Hepatocyte (in vitro differentiated cells): ENCODE measurements at regions not wholly inside any gene's neighbourhood (a gene's known extent, or its start where the extent isn't known, plus 50 kb on each side); places are given as distances from the start of the nearest gene placed in this dataset.

ENCODE experiments used
- DNase-seq: peaks from one replicate; pipeline ENCODE4 v3.0.0-alpha.2; 2016; ENCODE audit warnings: low spot score
- H2AFZ ChIP-seq: fragments of 200-600 bp; sonication (generic); 2 replicates; pipeline ENCODE4 v1.6.0; 2016; ENCODE audit warnings: antibody characterized with exemption, mild to moderate bottlenecking
- H3K27ac ChIP-seq: fragments of 200-600 bp; sonication (generic); 2 replicates; pipeline ENCODE4 v1.5.1; 2016; ENCODE audit warnings: mild to moderate bottlenecking
- H3K27me3 ChIP-seq: fragments of 200-600 bp; sonication (generic); 2 replicates; pipeline ENCODE4 v1.6.1; 2016
- H3K36me3 ChIP-seq: fragments of 200-600 bp; sonication (generic); replicated peaks from 2 replicates; pipeline ENCODE4 v1.5.1; 2016; ENCODE audit warnings: low read depth; ENCODE audit not compliant: insufficient read depth
- H3K4me1 ChIP-seq: fragments of 200-600 bp; sonication (generic); 2 replicates; pipeline ENCODE4 v1.5.1; 2016; ENCODE audit warnings: mild to moderate bottlenecking, moderate library complexity; ENCODE audit not compliant: insufficient read depth
- H3K4me2 ChIP-seq: fragments of 200-600 bp; sonication (generic); 2 replicates; pipeline ENCODE4 v1.6.0; 2016
- H3K4me3 ChIP-seq: fragments of 200-600 bp; sonication (generic); 2 replicates; pipeline ENCODE4 v1.5.1; 2016; ENCODE audit warnings: mild to moderate bottlenecking
- H3K79me2 ChIP-seq: fragments of 200-600 bp; sonication (generic); 2 replicates; pipeline ENCODE4 v1.6.0; 2017; ENCODE audit warnings: mild to moderate bottlenecking
- H3K9me2 ChIP-seq: fragments of 200-600 bp; sonication (generic); replicated peaks from 2 replicates; pipeline ENCODE4 v1.6.0; 2017; ENCODE audit warnings: mild to moderate bottlenecking; ENCODE audit not compliant: insufficient read depth
- H3K9me3 ChIP-seq: fragments of 200-600 bp; sonication (generic); 2 replicates; pipeline ENCODE4 v1.5.1; 2016; ENCODE audit warnings: low read depth, mild to moderate bottlenecking
- H4K20me1 ChIP-seq: fragments of 200-600 bp; sonication (generic); 2 replicates; pipeline ENCODE4 v1.6.0; 2016; ENCODE audit warnings: mild to moderate bottlenecking; ENCODE audit not compliant: insufficient read depth, poor library complexity, severe bottlenecking
- EZH2 ChIP-seq: fragments of 200-600 bp; sonication (generic); IDR thresholded peaks from 2 replicates; pipeline ENCODE4 v1.6.1; 2016; ENCODE audit warnings: antibody characterized with exemption, mild to moderate bottlenecking, borderline replicate concordance
- EZH2phosphoT487 ChIP-seq: fragments of 200-600 bp; sonication (generic); IDR thresholded peaks from one replicate; pipeline ENCODE4 v1.6.1; 2018; ENCODE audit warnings: antibody characterized with exemption, mild to moderate bottlenecking, low read depth, moderate library complexity; ENCODE audit not compliant: unreplicated experiment, severe bottlenecking
- WGBS: methylation state at CpG from one replicate; pipeline ENCODE4 v1.1.6; 2016; ENCODE audit warnings: low lambda C conversion rate; ENCODE audit errors: missing lambda C conversion rate; 5-methylcytosine and 5-hydroxymethylcytosine counted together
- TF ChIP-seq, protein P1 (sequence below): fragments of 200-600 bp; sonication (generic); IDR thresholded peaks from 2 replicates; pipeline ENCODE4 v1.5.1; 2016; ENCODE audit warnings: antibody characterized with exemption, mild to moderate bottlenecking; ENCODE audit not compliant: poor library complexity

DNA sequence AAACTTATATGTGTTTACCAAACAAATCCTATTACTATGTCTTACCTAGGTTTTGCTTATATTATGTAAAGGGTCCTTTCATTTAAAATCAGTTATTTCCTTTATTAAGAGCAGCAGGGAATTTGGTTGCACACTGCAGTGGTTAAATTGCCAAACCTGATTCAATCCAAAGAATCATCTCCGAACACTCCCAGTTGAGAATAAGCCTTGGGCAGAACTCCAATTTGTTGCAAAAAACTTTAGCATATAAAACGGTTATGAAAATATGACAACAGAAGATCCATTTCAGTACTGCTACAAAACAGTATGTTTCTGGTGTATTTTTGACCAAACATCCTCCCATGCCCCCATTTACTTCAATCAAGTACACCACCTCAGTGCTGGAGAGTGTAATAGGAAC lies 587.0 kb upstream of the GRAMD2B start:
- Histone ChIP-seq H3K9me3 (no peaks in the 10 kb centered on the region), H2AFZ (no peak overlapping the region), H3K4me1 (peaks cover 5% of the 10 kb centered on the region), H3K9me2 (no peaks in the 10 kb centered on the region), H3K27ac (no peak overlapping the region), H3K4me3 (no peak overlapping the region), H3K27me3 (no peaks in the 10 kb centered on the region), H3K36me3 (no peaks in the 10 kb centered on the region), H3K79me2 (no peaks in the 10 kb centered on the region), H3K4me2 (no peak overlapping the region), H4K20me1 (no peaks in the 10 kb centered on the region)
- TF ChIP-seq, protein P1, sequence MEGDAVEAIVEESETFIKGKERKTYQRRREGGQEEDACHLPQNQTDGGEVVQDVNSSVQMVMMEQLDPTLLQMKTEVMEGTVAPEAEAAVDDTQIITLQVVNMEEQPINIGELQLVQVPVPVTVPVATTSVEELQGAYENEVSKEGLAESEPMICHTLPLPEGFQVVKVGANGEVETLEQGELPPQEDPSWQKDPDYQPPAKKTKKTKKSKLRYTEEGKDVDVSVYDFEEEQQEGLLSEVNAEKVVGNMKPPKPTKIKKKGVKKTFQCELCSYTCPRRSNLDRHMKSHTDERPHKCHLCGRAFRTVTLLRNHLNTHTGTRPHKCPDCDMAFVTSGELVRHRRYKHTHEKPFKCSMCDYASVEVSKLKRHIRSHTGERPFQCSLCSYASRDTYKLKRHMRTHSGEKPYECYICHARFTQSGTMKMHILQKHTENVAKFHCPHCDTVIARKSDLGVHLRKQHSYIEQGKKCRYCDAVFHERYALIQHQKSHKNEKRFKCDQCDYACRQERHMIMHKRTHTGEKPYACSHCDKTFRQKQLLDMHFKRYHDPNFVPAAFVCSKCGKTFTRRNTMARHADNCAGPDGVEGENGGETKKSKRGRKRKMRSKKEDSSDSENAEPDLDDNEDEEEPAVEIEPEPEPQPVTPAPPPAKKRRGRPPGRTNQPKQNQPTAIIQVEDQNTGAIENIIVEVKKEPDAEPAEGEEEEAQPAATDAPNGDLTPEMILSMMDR = no peak
- no peak for TF ChIP-seq EZH2phosphoT487
- no peak for TF ChIP-seq EZH2
- DNase-seq = no peak
- 84% methylated on average over 2 of the region's 2 CpGs for WGBS

DNA sequence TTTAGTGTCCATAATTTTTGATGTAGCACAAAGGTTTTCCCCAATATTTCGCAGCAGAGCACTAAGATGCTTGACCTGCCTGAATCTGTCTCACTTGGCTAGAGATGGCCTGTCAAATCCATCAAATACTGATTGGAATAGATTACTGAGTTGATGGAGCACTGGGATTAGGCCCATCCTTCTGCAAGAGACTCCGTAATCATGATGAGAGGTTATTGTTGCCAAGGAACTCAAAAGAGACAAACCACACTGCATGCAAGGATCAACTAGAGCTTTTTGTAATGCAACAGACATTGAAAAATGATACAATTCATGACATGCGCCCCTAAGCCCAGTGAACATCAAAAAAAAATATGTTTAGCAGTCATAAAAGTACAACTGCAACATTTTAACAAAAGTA lies 585.3 kb upstream of the GRAMD2B start:
- DNase-seq = no peak
- H3K4me2 ChIP-seq = no peak overlapping the region
- H3K27me3 ChIP-seq = no peaks in the 10 kb centered on the region
- no peaks in the 10 kb centered on the region for H3K36me3 ChIP-seq
- no peaks in the 10 kb centered on the region for H3K9me2 ChIP-seq
- TF ChIP-seq EZH2phosphoT487 (no peak), EZH2 (no peak)
- TF ChIP-seq, protein P1 = no peak
- no peaks in the 10 kb centered on the region for H4K20me1 ChIP-seq
- 88% methylated on average over 3 of the region's 3 CpGs for WGBS
- H3K4me3 ChIP-seq = no peak overlapping the region
- peaks cover 5% of the 10 kb centered on the region for H3K4me1 ChIP-seq
- no peaks in the 10 kb centered on the region for H3K9me3 ChIP-seq
- H3K27ac ChIP-seq = no peak overlapping the region
- no peak overlapping the region for H2AFZ ChIP-seq
- no peaks in the 10 kb centered on the region for H3K79me2 ChIP-seq

GRCh38 chr5:125847561-125847960 lies 575.6 kb upstream of the GRAMD2B start:
- no peaks in the 10 kb centered on the region for H3K79me2 ChIP-seq
- WGBS = 89% methylated on average over 2 of the region's 2 CpGs
- H3K4me2 ChIP-seq = no peak overlapping the region
- no peak overlapping the region for H2AFZ ChIP-seq
- H3K9me2 ChIP-seq = no peaks in the 10 kb centered on the region
- H4K20me1 ChIP-seq = no peaks in the 10 kb centered on the region
- H3K36me3 ChIP-seq = no peaks in the 10 kb centered on the region
- H3K4me1 ChIP-seq = no peaks in the 10 kb centered on the region
- no peak overlapping the region for H3K4me3 ChIP-seq
- no peaks in the 10 kb centered on the region for H3K9me3 ChIP-seq
- DNase-seq = no peak
- TF ChIP-seq EZH2phosphoT487 (no peak), EZH2 (no peak)
- TF ChIP-seq, protein P1 = no peak
- H3K27ac ChIP-seq = no peak overlapping the region
- H3K27me3 ChIP-seq = no peaks in the 10 kb centered on the region

DNA sequence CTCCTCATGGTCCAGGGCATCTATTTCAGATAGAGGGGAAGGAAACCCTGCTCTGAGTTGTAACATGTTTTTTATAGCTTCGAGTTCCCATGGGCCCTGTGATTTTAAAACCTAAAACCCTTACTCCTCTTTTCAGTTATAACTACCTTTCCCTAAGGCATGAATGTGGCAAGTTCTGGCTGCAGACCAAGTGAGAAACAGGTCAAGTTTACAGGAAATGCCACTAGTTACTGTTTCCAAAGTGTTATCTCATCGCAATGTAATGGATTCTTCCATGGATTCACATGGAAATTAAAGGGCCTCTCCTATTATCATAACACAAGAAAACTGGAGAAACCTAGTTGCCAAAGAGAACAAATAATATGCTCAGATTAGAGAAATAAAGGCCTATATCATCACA lies 574.5 kb upstream of the GRAMD2B start:
- Histone ChIP-seq H3K9me3 (no peaks in the 10 kb centered on the region), H3K27ac (no peak overlapping the region), H3K79me2 (no peaks in the 10 kb centered on the region), H3K4me3 (no peak overlapping the region), H4K20me1 (no peaks in the 10 kb centered on the region), H3K9me2 (no peaks in the 10 kb centered on the region), H3K36me3 (no peaks in the 10 kb centered on the region), H3K4me2 (no peak overlapping the region), H3K4me1 (no peaks in the 10 kb centered on the region), H3K27me3 (no peaks in the 10 kb centered on the region), H2AFZ (no peak overlapping the region)
- TF ChIP-seq, protein P1 = no peak
- TF ChIP-seq EZH2phosphoT487 = no peak
- no peak for TF ChIP-seq EZH2
- DNase-seq = no peak
- WGBS = 96% methylated on average over 2 of the region's 2 CpGs
